ENCODE measurements at regions not wholly inside any gene's neighbourhood (a gene's known extent, or its start where the extent isn't known, plus 50 kb on each side); places are given as distances from the start of the nearest gene placed in this dataset.
"Not testable (repeated sequence)": the region's sequence is repeated elsewhere in the genome, so short reads cannot be mapped to it uniquely, and the experiment has no call there.

- TF ChIP-seq CTCF (IDR thresholded peaks at IDR 0.05; ENCODE audit: unreplicated experiment): no peak
- Mint-ChIP-seq H3K4me1 (no peaks in the 10 kb centered on the region), H3K4me3 (no peak overlapping the region), H3K36me3 (no peaks in the 10 kb centered on the region), H3K9me3 (no peaks in the 10 kb centered on the region), H3K27me3 (ENCODE audit: low read depth) (peaks cover 34% of the 10 kb centered on the region), H3K27ac (no peak overlapping the region)
- no peak for DNase-seq (ENCODE audit: low spot score in 2 of 2, unreplicated experiment in 2 of 2)
Measured at GRCh38 chrX:131199091-131199490, 90.0 kb downstream of the IGSF1 start.

- Mint-ChIP-seq H3K4me3 (no peak overlapping the region), H3K4me1 (no peaks in the 10 kb centered on the region), H3K36me3 (no peaks in the 10 kb centered on the region), H3K9me3 (no peaks in the 10 kb centered on the region), H3K27me3 (ENCODE audit: low read depth) (peaks cover 32% of the 10 kb centered on the region), H3K27ac (no peak overlapping the region)
- DNase-seq (ENCODE audit: low spot score in 2 of 2, unreplicated experiment in 2 of 2): no peak
- TF ChIP-seq CTCF (IDR thresholded peaks at IDR 0.05; ENCODE audit: unreplicated experiment): no peak
Measured at GRCh38 chrX:131187206-131187605, 101.9 kb downstream of the IGSF1 start.

GRCh38 chrX:131170148-131170547 is 112.0 kb downstream of the ARHGAP36 start:
- no peaks in the 10 kb centered on the region for H3K4me1 Mint-ChIP-seq
- no peak for TF ChIP-seq CTCF (IDR thresholded peaks at IDR 0.05; ENCODE audit: unreplicated experiment)
- no peaks in the 10 kb centered on the region for H3K9me3 Mint-ChIP-seq
- peaks cover 16% of the 10 kb centered on the region for H3K27me3 Mint-ChIP-seq (ENCODE audit: low read depth)
- no peaks in the 10 kb centered on the region for H3K36me3 Mint-ChIP-seq
- H3K4me3 Mint-ChIP-seq: no peak overlapping the region
- no peak for DNase-seq (ENCODE audit: low spot score in 2 of 2, unreplicated experiment in 2 of 2)
- H3K27ac Mint-ChIP-seq: no peak overlapping the region

GRCh38 chrX:131163645-131164044 is 105.5 kb downstream of the ARHGAP36 start:
- Mint-ChIP-seq H3K9me3 (peaks cover 12% of the 10 kb centered on the region), H3K27me3 (ENCODE audit: low read depth) (peaks cover 46% of the 10 kb centered on the region)
- not testable (repeated sequence) for DNase-seq (ENCODE audit: low spot score in 2 of 2, unreplicated experiment in 2 of 2); H3K36me3 Mint-ChIP-seq; H3K27ac Mint-ChIP-seq; H3K4me3 Mint-ChIP-seq; H3K4me1 Mint-ChIP-seq

- DNase-seq (ENCODE audit: low spot score in 2 of 2, unreplicated experiment in 2 of 2); H3K4me1 Mint-ChIP-seq; H3K27ac Mint-ChIP-seq; H3K36me3 Mint-ChIP-seq: not testable (repeated sequence)
- Mint-ChIP-seq H3K4me3 (peak overlapping the region; percentile 62), H3K9me3 (peaks cover 15% of the 10 kb centered on the region), H3K27me3 (ENCODE audit: low read depth) (peaks cover 49% of the 10 kb centered on the region)
Measured at GRCh38 chrX:131157656-131158055, 99.5 kb downstream of the ARHGAP36 start.

- Mint-ChIP-seq H3K27me3 (ENCODE audit: low read depth) (no peaks in the 10 kb centered on the region), H3K4me3 (no peak overlapping the region), H3K9me3 (peaks cover 3% of the 10 kb centered on the region), H3K27ac (no peak overlapping the region), H3K36me3 (no peaks in the 10 kb centered on the region), H3K4me1 (no peaks in the 10 kb centered on the region)
- no peak for DNase-seq (ENCODE audit: low spot score in 2 of 2, unreplicated experiment in 2 of 2)
- TF ChIP-seq CTCF (IDR thresholded peaks at IDR 0.05; ENCODE audit: unreplicated experiment): no peak
Measured at GRCh38 chrX:131146702-131147101, 88.6 kb downstream of the ARHGAP36 start.

All from mesothelial cell of epicardium (in vitro differentiated cells).